ENCODE measurements at regions not wholly inside any gene's neighbourhood (a gene's known extent, or its start where the extent isn't known, plus 50 kb on each side); places are given as distances from the start of the nearest gene placed in this dataset.

- DNase-seq (ENCODE audit: low spot score), result no peak
Measured at GRCh38 chr2:149651229-149651628, 63.7 kb upstream of the MMADHC start.

GRCh38 chr2:149650006-149650405 lies 62.4 kb upstream of the MMADHC start:
- DNase-seq (ENCODE audit: low spot score), result no peak

DNA sequence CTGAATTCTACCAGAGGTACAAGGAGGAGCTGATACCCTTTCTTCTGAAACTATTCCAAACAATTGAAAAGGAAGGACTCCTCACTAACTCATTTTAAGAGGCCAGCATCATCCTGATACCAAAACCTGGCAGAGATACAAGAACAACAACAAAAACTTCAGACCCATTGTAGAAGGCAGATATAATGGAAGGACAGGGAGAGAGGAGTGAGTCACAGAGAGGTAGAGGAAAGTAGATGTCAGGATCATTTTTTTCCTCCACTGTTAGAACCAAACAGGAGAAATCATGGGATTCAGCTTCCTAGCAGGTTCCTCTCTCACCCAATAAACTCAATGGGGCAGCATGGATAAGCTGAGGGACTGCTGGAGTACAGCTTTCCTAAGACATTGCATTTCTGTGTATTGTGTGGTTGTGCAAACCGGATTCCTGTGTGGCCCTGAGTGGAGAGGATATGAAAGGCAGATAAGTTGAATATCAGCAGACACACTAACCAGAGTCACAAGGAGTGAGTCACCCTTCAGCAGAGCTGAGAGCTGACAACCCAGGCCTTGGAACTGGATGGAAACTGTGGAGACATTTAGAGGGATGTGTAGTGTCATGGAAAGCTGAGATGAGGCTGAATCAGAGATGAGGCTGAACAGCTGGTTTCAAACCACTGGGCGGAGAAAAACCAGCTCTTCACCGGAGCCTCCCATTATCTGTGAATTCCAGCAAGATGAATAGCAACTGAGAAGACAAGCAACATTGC lies 60.9 kb upstream of the MMADHC start:
- peak; percentile 90 for DNase-seq (ENCODE audit: low spot score)

DNA sequence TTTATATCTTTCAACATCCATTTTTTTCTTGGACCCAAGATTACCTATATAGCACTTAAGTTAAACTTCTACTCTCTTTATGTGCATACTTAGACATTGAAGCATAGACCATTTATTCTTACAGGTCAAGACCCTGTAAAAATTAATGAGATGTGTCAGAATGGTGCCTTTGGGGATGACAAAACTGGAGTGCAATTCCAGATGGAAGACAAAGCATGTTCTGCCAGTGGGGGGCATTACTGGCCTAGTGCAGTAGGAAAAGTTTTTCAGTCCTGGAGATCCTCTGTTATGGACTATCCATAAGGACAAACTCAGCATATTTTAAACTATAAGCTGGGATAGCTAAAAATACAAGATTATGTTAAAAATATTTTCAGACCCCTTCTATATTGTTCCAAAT lies 57.8 kb upstream of the MMADHC start:
- DNase-seq (ENCODE audit: low spot score), result peak; percentile 22

All from COLO829 (cell line).